K562 (cell line): ENCODE measurements at regions not wholly inside any gene's neighbourhood (a gene's known extent, or its start where the extent isn't known, plus 50 kb on each side); places are given as distances from the start of the nearest gene placed in this dataset.

Experiments used
- IRF9 ChIP-seq: fragments of 450-650 bp; IDR thresholded peaks from 2 replicates; pipeline ENCODE4 v1.6.1; 2016; ENCODE audit warnings: missing biosample characterization, missing genetic modification characterization
- JUND ChIP-seq, 2 experiments: IDR thresholded peaks; 2 replicates in 1 of 2; 3 replicates in 1 of 2; pipeline ENCODE4 v1.6.1; 2011; ENCODE audit warnings: borderline replicate concordance in 2 of 2, low read depth in 2 of 2, low read length in 2 of 2, improper control_type of control experiment in 1 of 2, missing biosample characterization in 1 of 2, missing genetic modification characterization in 1 of 2, missing genetic modification reagents in 1 of 2
- TF ChIP-seq, protein P1 (sequence below), 3 experiments: IDR thresholded peaks in 2 of 3; conservative IDR thresholded peaks in 1 of 3; 2 replicates each; pipeline ENCODE4 v1.5.1; 2011 to 2012; ENCODE audit warnings: low read length in 3 of 3, mild to moderate bottlenecking in 3 of 3, control low read depth in 2 of 3, improper control_type of control experiment in 1 of 3, inconsistent platforms in 1 of 3, low read depth in 1 of 3, mixed read lengths in 1 of 3, moderate library complexity in 1 of 3; ENCODE audit not compliant: insufficient read depth in 2 of 3

DNA sequence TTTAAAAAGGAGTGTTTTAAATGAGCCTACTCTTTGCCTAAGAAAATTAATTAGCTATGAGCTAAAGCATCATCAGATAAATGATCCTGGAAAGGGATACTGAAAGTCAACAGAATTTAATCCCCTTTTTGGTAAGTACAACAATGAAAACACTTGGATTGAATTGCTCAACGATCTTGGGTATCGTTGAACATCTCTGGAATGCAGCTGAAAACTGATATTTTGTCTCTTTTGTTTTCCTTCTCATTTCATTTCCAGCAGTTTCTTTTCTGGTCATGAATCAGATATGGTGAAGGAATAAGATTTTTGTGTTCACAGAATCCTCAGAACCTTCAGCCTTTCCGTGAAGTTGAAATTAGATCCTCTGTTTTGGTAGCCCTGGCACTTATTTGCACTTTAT is 771.2 kb downstream of the FSCB start:
- TF ChIP-seq JUND (IDR thresholded peaks at IDR 0.05; ENCODE audit: borderline replicate concordance, low read depth, low read length) (no peak), JUND (tag; IDR thresholded peaks at IDR 0.05; ENCODE audit: borderline replicate concordance, low read depth, low read length) (no peak), IRF9 (tag) (no peak)
- TF ChIP-seq, protein P1, sequence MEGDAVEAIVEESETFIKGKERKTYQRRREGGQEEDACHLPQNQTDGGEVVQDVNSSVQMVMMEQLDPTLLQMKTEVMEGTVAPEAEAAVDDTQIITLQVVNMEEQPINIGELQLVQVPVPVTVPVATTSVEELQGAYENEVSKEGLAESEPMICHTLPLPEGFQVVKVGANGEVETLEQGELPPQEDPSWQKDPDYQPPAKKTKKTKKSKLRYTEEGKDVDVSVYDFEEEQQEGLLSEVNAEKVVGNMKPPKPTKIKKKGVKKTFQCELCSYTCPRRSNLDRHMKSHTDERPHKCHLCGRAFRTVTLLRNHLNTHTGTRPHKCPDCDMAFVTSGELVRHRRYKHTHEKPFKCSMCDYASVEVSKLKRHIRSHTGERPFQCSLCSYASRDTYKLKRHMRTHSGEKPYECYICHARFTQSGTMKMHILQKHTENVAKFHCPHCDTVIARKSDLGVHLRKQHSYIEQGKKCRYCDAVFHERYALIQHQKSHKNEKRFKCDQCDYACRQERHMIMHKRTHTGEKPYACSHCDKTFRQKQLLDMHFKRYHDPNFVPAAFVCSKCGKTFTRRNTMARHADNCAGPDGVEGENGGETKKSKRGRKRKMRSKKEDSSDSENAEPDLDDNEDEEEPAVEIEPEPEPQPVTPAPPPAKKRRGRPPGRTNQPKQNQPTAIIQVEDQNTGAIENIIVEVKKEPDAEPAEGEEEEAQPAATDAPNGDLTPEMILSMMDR (IDR thresholded peaks at IDR 0.05 in 2 of 3, conservative IDR thresholded peaks at IDR 0.05 in 1 of 3; ENCODE audit: insufficient read depth in 2 of 3, low read depth in 1 of 3, low read length in 3 of 3): no peak
